Endodermal cell (in vitro differentiated cells): ENCODE measurements at regions not wholly inside any gene's neighbourhood (a gene's known extent, or its start where the extent isn't known, plus 50 kb on each side); places are given as distances from the start of the nearest gene placed in this dataset.

Experiments
- DNase-seq: peaks from one replicate; pipeline ENCODE4 v3.0.0-alpha.2; 2017
- H3K27ac ChIP-seq: 2 replicates; pipeline ENCODE4 v1.5.1; 2013; ENCODE audit warnings: mild to moderate bottlenecking, low read depth, low read length, moderate library complexity
- H3K27me3 ChIP-seq: 2 replicates; pipeline ENCODE4 v1.6.1; 2013; ENCODE audit warnings: mild to moderate bottlenecking, low read length, moderate library complexity; ENCODE audit not compliant: insufficient read depth, control insufficient read depth, poor library complexity, severe bottlenecking
- H3K36me3 ChIP-seq: 2 replicates; pipeline ENCODE4 v1.7.0; 2013; ENCODE audit warnings: mild to moderate bottlenecking, low read length, moderate library complexity; ENCODE audit not compliant: control insufficient read depth, insufficient read depth
- H3K4me1 ChIP-seq: one replicate; pipeline ENCODE4 v1.7.0; 2013; ENCODE audit warnings: low read length; ENCODE audit not compliant: control insufficient read depth, insufficient read depth
- H3K4me3 ChIP-seq: 2 replicates; pipeline ENCODE4 v1.5.1; 2013; ENCODE audit warnings: mild to moderate bottlenecking, low read length, moderate library complexity
- H3K9ac ChIP-seq: 2 replicates; pipeline ENCODE4 v1.6.1; 2013; ENCODE audit warnings: mild to moderate bottlenecking, low read length, moderate library complexity; ENCODE audit not compliant: poor library complexity, severe bottlenecking; ENCODE audit errors: extremely low read depth
- H3K9me3 ChIP-seq: 2 replicates; pipeline ENCODE4 v1.6.1; 2013; ENCODE audit warnings: mild to moderate bottlenecking, low read length, moderate library complexity; ENCODE audit not compliant: control insufficient read depth
- H3K27ac Mint-ChIP-seq: 2 replicates; pipeline ENCODE4 v1.8.0; 2020; ENCODE audit warnings: mixed read lengths
- H3K27me3 Mint-ChIP-seq: 2 replicates; pipeline ENCODE4 v1.8.0; 2021; ENCODE audit warnings: mild to moderate bottlenecking, mixed read lengths; ENCODE audit not compliant: insufficient read depth
- H3K36me3 Mint-ChIP-seq: 2 replicates; pipeline ENCODE4 v1.8.0; 2020; ENCODE audit warnings: low read depth, mixed read lengths
- H3K4me1 Mint-ChIP-seq: 2 replicates; pipeline ENCODE4 v1.8.0; 2020; ENCODE audit warnings: mixed read lengths
- H3K4me3 Mint-ChIP-seq: 2 replicates; pipeline ENCODE4 v1.8.0; 2020; ENCODE audit warnings: mild to moderate bottlenecking, moderate library complexity, mixed read lengths
- H3K9me3 Mint-ChIP-seq: 2 replicates; pipeline ENCODE4 v1.8.0; 2020; ENCODE audit warnings: mild to moderate bottlenecking, mixed read lengths
- CTCF ChIP-seq: fragments of 200-600 bp; sonication (generic); conservative IDR thresholded peaks from 2 replicates; pipeline ENCODE4 v1.5.0; 2021; ENCODE audit warnings: antibody characterized with exemption, mild to moderate bottlenecking
- WGBS, 2 experiments: methylation state at CpG; one replicate each; pipeline versions ENCODE4 v1.1.5 to v1.1.7; 2013; ENCODE audit warnings: missing lambda C conversion rate in 2 of 2, mixed read lengths in 1 of 2; ENCODE audit not compliant: insufficient coverage in 1 of 2, insufficient read length in 1 of 2; 5-methylcytosine and 5-hydroxymethylcytosine counted together

GRCh38 chr10:128642023-128642422 is 515.8 kb upstream of the MKI67 start:
- H3K4me1 Mint-ChIP-seq: no peaks in the 10 kb centered on the region
- Histone ChIP-seq H3K9me3 (no peaks in the 10 kb centered on the region), H3K27ac (no peak overlapping the region), H3K27me3 (no peaks in the 10 kb centered on the region), H3K4me3 (no peak overlapping the region), H3K9ac (no peak overlapping the region), H3K36me3 (no peaks in the 10 kb centered on the region), H3K4me1 (no peaks in the 10 kb centered on the region)
- H3K4me3 Mint-ChIP-seq: no peak overlapping the region
- TF ChIP-seq CTCF: no peak
- no peak for DNase-seq
- peaks cover 4% of the 10 kb centered on the region for H3K9me3 Mint-ChIP-seq
- 79 to 80% methylated on average over 3 to 4 of the region's 4 CpGs for WGBS, 2 experiments
- no peak overlapping the region for H3K27ac Mint-ChIP-seq
- no peaks in the 10 kb centered on the region for H3K36me3 Mint-ChIP-seq
- no peaks in the 10 kb centered on the region for H3K27me3 Mint-ChIP-seq

GRCh38 chr10:128642502-128642901 is 516.3 kb upstream of the MKI67 start:
- no peak overlapping the region for H3K27ac Mint-ChIP-seq
- H3K9me3 ChIP-seq: no peaks in the 10 kb centered on the region
- no peaks in the 10 kb centered on the region for H3K36me3 Mint-ChIP-seq
- H3K27me3 ChIP-seq: no peaks in the 10 kb centered on the region
- 88 to 100% methylated on average over 1 to 2 of the region's 2 CpGs for WGBS, 2 experiments
- peaks cover 4% of the 10 kb centered on the region for H3K9me3 Mint-ChIP-seq
- H3K27ac ChIP-seq: no peak overlapping the region
- TF ChIP-seq CTCF: no peak
- H3K4me1 ChIP-seq: no peaks in the 10 kb centered on the region
- no peak for DNase-seq
- no peaks in the 10 kb centered on the region for H3K4me1 Mint-ChIP-seq
- no peak overlapping the region for H3K4me3 Mint-ChIP-seq
- H3K27me3 Mint-ChIP-seq: no peaks in the 10 kb centered on the region
- no peak overlapping the region for H3K9ac ChIP-seq
- H3K4me3 ChIP-seq: no peak overlapping the region
- no peaks in the 10 kb centered on the region for H3K36me3 ChIP-seq

GRCh38 chr10:128643658-128644057 is 517.4 kb upstream of the MKI67 start:
- no peak overlapping the region for H3K4me3 ChIP-seq
- no peak for DNase-seq
- WGBS, 2 experiments: 93% methylated on average over 1 of the region's 1 CpG; no CpG with 5 or more reads in 1 of the 2 experiments
- no peak overlapping the region for H3K9ac ChIP-seq
- no peaks in the 10 kb centered on the region for H3K9me3 ChIP-seq
- no peak overlapping the region for H3K4me3 Mint-ChIP-seq
- H3K27ac ChIP-seq: no peak overlapping the region
- no peaks in the 10 kb centered on the region for H3K36me3 ChIP-seq
- peaks cover 2% of the 10 kb centered on the region for H3K9me3 Mint-ChIP-seq
- no peak for TF ChIP-seq CTCF
- H3K36me3 Mint-ChIP-seq: no peaks in the 10 kb centered on the region
- H3K27me3 ChIP-seq: no peaks in the 10 kb centered on the region
- no peaks in the 10 kb centered on the region for H3K4me1 Mint-ChIP-seq
- H3K4me1 ChIP-seq: no peaks in the 10 kb centered on the region
- no peak overlapping the region for H3K27ac Mint-ChIP-seq
- H3K27me3 Mint-ChIP-seq: no peaks in the 10 kb centered on the region
